GM12892 (cell line): ENCODE measurements at regions not wholly inside any gene's neighbourhood (a gene's known extent, or its start where the extent isn't known, plus 50 kb on each side); places are given as distances from the start of the nearest gene placed in this dataset.

Experiments used
- POLR2A ChIP-seq: IDR thresholded peaks from 2 replicates; pipeline ENCODE4 v1.6.1; 2011; ENCODE audit warnings: low read depth, low read length, control low read depth
- TAF1 ChIP-seq: IDR thresholded peaks from 2 replicates; pipeline ENCODE4 v1.6.1; 2011; ENCODE audit warnings: low read depth, mild to moderate bottlenecking, control low read depth, low read length, borderline replicate concordance

- TF ChIP-seq POLR2A, result no peak
- no peak for TF ChIP-seq TAF1
These were observed 115.5 kb upstream of the SH3BP4 start for GRCh38 chr2:234836271-234836670.
